ENCODE measurements at regions not wholly inside any gene's neighbourhood (a gene's known extent, or its start where the extent isn't known, plus 50 kb on each side); places are given as distances from the start of the nearest gene placed in this dataset.

GRCh38 chr6:160899671-160900430 is 91.7 kb upstream of the MAP3K4 start:
- DNase-seq = no peak

- no peak for DNase-seq
Observed at GRCh38 chr6:160911949-160912348, 79.6 kb upstream of the MAP3K4 start.

GRCh38 chr6:160912411-160912810 is 79.2 kb upstream of the MAP3K4 start:
- DNase-seq = no peak

GRCh38 chr6:160917572-160917971 is 74.0 kb upstream of the MAP3K4 start:
- DNase-seq = no peak

GRCh38 chr6:160919723-160920440 is 71.7 kb upstream of the MAP3K4 start:
- no peak for DNase-seq

- no peak for DNase-seq
Observed at GRCh38 chr6:160921095-160921494, 70.5 kb upstream of the MAP3K4 start.

- no peak for DNase-seq
Observed at GRCh38 chr6:160926281-160927276, 65.0 kb upstream of the MAP3K4 start.

- DNase-seq = no peak
Observed at GRCh38 chr6:160927416-160927815, 64.2 kb upstream of the MAP3K4 start.

- no peak for DNase-seq
Observed at GRCh38 chr6:160929361-160929760, 62.2 kb upstream of the MAP3K4 start.

GRCh38 chr6:160929831-160930230 is 61.7 kb upstream of the MAP3K4 start:
- no peak for DNase-seq

- peak; percentile 35 for DNase-seq
Observed at GRCh38 chr6:160930547-160931377, 60.8 kb upstream of the MAP3K4 start.

GRCh38 chr6:160931378-160932310 is 59.9 kb upstream of the MAP3K4 start:
- no peak for DNase-seq

GRCh38 chr6:160933256-160933655 is 58.3 kb upstream of the MAP3K4 start:
- DNase-seq = no peak

- DNase-seq = no peak
Observed at GRCh38 chr6:160934157-160934556, 57.4 kb upstream of the MAP3K4 start.

GRCh38 chr6:160940197-160940596 is 51.4 kb upstream of the MAP3K4 start:
- no peak for DNase-seq

All from NCI-H1092 (cell line).